Right renal cortex interstitium (tissue), 3 donors: ENCODE measurements at regions not wholly inside any gene's neighbourhood (a gene's known extent, or its start where the extent isn't known, plus 50 kb on each side); places are given as distances from the start of the nearest gene placed in this dataset.
"Not testable (repeated sequence)": the region's sequence is repeated elsewhere in the genome, so short reads cannot be mapped to it uniquely, and the experiment has no call there.

Experiments
- DNase-seq, 3 donors: peaks; one replicate each; pipeline ENCODE4 v3.0.0-alpha.2; 2013; ENCODE audit warnings: low read depth in 3 of 3, low spot score in 2 of 3

- no peak for DNase-seq
Observed at GRCh38 chrY:7325531-7325930, 414.0 kb upstream of the AMELY start.

- DNase-seq, result no peak
Observed at GRCh38 chrY:7320751-7321150, 409.2 kb upstream of the AMELY start.

GRCh38 chrY:7320171-7320570 is 408.6 kb upstream of the AMELY start:
- DNase-seq, result not testable (repeated sequence)

- no peak for DNase-seq
Observed at GRCh38 chrY:7318122-7318521, 406.6 kb upstream of the AMELY start.

GRCh38 chrY:7317571-7317970 is 406.0 kb upstream of the AMELY start:
- no peak for DNase-seq

GRCh38 chrY:7310482-7311269 is 399.1 kb upstream of the AMELY start:
- no peak for DNase-seq

GRCh38 chrY:7308816-7309215 is 397.3 kb upstream of the AMELY start:
- DNase-seq, result no peak

GRCh38 chrY:7302306-7302705 is 390.8 kb upstream of the AMELY start:
- no peak for DNase-seq

- DNase-seq, result no peak
Observed at GRCh38 chrY:7299960-7300359, 388.4 kb upstream of the AMELY start.

GRCh38 chrY:7292113-7292512 is 380.6 kb upstream of the AMELY start:
- DNase-seq, result no peak

- DNase-seq, result no peak
Observed at GRCh38 chrY:7289889-7290833, 378.6 kb upstream of the AMELY start.

- no peak for DNase-seq
Observed at GRCh38 chrY:7288611-7289010, 377.1 kb upstream of the AMELY start.

GRCh38 chrY:7287963-7288362 is 376.4 kb upstream of the AMELY start:
- DNase-seq, result not testable (repeated sequence)

- DNase-seq, result no peak
Observed at GRCh38 chrY:7285388-7285787, 373.8 kb upstream of the AMELY start.

GRCh38 chrY:7283001-7283400 is 371.4 kb upstream of the AMELY start:
- DNase-seq, result no peak

- DNase-seq, result not testable (repeated sequence)
Observed at GRCh38 chrY:7280151-7280740, 368.7 kb upstream of the AMELY start.

GRCh38 chrY:7275751-7276150 is 364.2 kb upstream of the AMELY start:
- DNase-seq, result no peak

- no peak for DNase-seq
Observed at GRCh38 chrY:7275014-7275413, 363.5 kb upstream of the AMELY start.

- DNase-seq, result no peak
Observed at GRCh38 chrY:7274369-7274913, 362.9 kb upstream of the AMELY start.

- peak in 1 of 3 donors; percentile 35 for DNase-seq
Observed at GRCh38 chrY:7273587-7274203, 362.1 kb upstream of the AMELY start.
